Choroid plexus epithelial cell (primary cell): ENCODE measurements at regions not wholly inside any gene's neighbourhood (a gene's known extent, or its start where the extent isn't known, plus 50 kb on each side); places are given as distances from the start of the nearest gene placed in this dataset.

Experiments
- DNase-seq: peaks from one replicate; pipeline ENCODE4 v3.0.0-alpha.2; 2010; ENCODE audit warnings: low read depth
- H3K4me3 ChIP-seq: 2 replicates; pipeline ENCODE4 v1.5.1; 2011; ENCODE audit warnings: low read depth, mild to moderate bottlenecking, control low read depth, low read length, moderate library complexity
- TF ChIP-seq, protein P1 (sequence below): conservative IDR thresholded peaks from 2 replicates; pipeline ENCODE4 v1.5.1; 2011; ENCODE audit warnings: low read depth, mild to moderate bottlenecking, control low read depth, inconsistent platforms, low read length, moderate library complexity

DNA sequence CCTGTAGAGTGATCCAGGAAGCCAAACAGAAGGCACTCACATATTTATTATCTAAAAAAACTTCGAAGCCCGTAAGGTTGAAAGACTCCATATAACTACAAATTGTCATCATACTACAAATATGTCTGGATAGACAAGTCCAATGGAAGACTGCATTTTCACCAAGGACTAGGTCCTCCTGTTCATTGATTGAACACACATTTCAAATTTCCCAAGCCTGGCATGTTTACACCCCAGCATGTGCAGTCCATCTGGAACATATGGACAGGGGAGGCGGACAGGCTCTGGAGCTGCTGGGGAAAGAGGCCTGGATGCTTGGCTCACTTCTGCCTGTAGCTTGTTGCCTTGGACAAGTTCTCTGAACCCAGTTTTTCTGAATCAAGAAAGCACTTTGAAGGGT lies 378.7 kb downstream of the ENC1 start:
- H3K4me3 ChIP-seq: no peak overlapping the region
- DNase-seq: no peak
- TF ChIP-seq, protein P1, sequence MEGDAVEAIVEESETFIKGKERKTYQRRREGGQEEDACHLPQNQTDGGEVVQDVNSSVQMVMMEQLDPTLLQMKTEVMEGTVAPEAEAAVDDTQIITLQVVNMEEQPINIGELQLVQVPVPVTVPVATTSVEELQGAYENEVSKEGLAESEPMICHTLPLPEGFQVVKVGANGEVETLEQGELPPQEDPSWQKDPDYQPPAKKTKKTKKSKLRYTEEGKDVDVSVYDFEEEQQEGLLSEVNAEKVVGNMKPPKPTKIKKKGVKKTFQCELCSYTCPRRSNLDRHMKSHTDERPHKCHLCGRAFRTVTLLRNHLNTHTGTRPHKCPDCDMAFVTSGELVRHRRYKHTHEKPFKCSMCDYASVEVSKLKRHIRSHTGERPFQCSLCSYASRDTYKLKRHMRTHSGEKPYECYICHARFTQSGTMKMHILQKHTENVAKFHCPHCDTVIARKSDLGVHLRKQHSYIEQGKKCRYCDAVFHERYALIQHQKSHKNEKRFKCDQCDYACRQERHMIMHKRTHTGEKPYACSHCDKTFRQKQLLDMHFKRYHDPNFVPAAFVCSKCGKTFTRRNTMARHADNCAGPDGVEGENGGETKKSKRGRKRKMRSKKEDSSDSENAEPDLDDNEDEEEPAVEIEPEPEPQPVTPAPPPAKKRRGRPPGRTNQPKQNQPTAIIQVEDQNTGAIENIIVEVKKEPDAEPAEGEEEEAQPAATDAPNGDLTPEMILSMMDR: no peak

- no peak for DNase-seq
- H3K4me3 ChIP-seq: no peak overlapping the region
- TF ChIP-seq, protein P1: no peak
These were observed 379.1 kb downstream of the ENC1 start for GRCh38 chr5:74261421-74261820.

- no peak overlapping the region for H3K4me3 ChIP-seq
- TF ChIP-seq, protein P1: peak; percentile 5
- DNase-seq: no peak
These were observed 381.0 kb downstream of the ENC1 start for GRCh38 chr5:74259572-74259971.

- DNase-seq: no peak
- TF ChIP-seq, protein P1: no peak
- H3K4me3 ChIP-seq: no peak overlapping the region
These were observed 382.2 kb downstream of the ENC1 start for GRCh38 chr5:74258314-74258665.

GRCh38 chr5:74257645-74258313 lies 382.7 kb downstream of the ENC1 start:
- peak; percentile 83 for DNase-seq
- TF ChIP-seq, protein P1: peak; percentile 11
- H3K4me3 ChIP-seq: no peak overlapping the region

DNA sequence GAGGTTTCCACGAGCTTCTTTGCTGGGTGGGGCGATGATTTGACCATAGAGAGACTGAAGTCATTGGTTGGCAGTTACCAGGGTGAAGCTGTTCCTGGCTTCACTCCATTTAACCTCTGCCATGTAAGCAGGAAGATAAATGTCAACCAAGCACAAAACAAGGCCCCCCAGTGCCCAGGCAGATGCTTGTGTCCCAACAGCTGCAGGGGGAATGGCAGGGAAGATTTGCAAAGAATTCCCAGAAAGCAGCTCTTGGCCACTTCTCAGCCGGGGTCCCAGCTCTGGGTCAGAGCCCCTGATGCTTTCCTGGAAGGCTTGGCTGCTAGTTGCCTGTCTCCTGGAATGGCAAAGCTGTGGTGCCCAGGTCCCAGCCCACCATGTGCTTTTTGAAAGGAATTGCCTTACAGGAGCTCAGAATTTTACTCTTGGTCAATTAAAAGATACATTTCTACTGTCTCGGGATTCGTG lies 383.4 kb downstream of the ENC1 start:
- TF ChIP-seq, protein P1: no peak
- DNase-seq: no peak
- H3K4me3 ChIP-seq: no peak overlapping the region
